ENCODE measurements at regions not wholly inside any gene's neighbourhood (a gene's known extent, or its start where the extent isn't known, plus 50 kb on each side); places are given as distances from the start of the nearest gene placed in this dataset.

GRCh38 chr3:82031596-82031995 lies 270.2 kb upstream of the GBE1 start:
- H3K27ac ChIP-seq: no peak overlapping the region
- no peaks in the 10 kb centered on the region for H3K9me3 ChIP-seq
- no peak overlapping the region for H3K4me3 ChIP-seq
- H3K36me3 ChIP-seq: no peaks in the 10 kb centered on the region
- TF ChIP-seq CTCF (IDR thresholded peaks at IDR 0.05): no peak
- H3K4me1 ChIP-seq (ENCODE audit: control insufficient read depth in 1 of 2, low read depth in 2 of 2): no peaks in the 10 kb centered on the region
- no peaks in the 10 kb centered on the region for H3K27me3 ChIP-seq (replicated peaks; ENCODE audit: insufficient read depth)
- no peak for DNase-seq (ENCODE audit: low spot score)
- no peak for ATAC-seq (ENCODE audit: insufficient number of reproducible peaks, low FRiP score, low read depth)

DNA sequence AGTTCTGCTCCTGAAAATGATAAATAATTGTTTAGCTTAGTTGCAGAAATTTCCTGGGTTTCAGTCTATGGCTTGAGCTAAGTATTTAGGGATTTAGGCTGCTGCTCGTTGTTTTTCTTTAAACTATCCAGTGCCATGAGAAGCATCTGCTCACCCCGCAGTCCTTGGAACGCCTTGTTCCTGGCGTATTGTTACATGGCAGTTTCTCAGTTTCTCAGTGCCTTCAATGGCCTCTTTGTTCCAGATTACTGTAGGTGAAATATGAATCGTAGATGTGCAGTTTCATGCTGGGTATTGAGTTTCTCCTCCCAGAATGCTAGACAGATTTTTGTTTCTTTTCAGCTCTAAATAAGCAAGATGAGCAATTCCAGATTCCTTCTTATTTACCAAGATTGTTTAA lies 269.5 kb upstream of the GBE1 start:
- ATAC-seq (ENCODE audit: insufficient number of reproducible peaks, low FRiP score, low read depth): no peak
- Histone ChIP-seq H3K9me3 (no peaks in the 10 kb centered on the region), H3K4me1 (ENCODE audit: control insufficient read depth in 1 of 2, low read depth in 2 of 2) (no peaks in the 10 kb centered on the region), H3K4me3 (no peak overlapping the region), H3K36me3 (no peaks in the 10 kb centered on the region), H3K27ac (no peak overlapping the region), H3K27me3 (replicated peaks; ENCODE audit: insufficient read depth) (no peaks in the 10 kb centered on the region)
- no peak for TF ChIP-seq CTCF (IDR thresholded peaks at IDR 0.05)
- DNase-seq (ENCODE audit: low spot score): no peak

DNA sequence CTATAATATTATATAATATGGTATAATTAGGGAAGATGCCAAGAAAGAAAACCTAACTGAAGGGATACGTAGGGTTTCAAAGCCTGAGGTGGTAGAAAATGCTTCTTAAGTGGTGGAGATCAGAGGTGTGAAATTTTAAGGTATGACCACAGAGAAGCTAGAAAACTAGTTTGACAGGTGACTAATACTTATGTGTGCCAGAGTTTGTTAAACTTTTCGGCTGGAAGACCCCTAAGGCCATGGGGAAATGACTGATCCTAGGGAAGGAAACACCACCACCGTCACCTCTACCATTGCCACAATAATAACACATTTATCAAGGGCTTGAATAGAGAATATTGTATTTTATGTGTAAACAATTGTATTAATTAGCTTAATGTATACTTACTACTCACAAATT lies 261.4 kb upstream of the GBE1 start:
- Histone ChIP-seq H3K27me3 (replicated peaks; ENCODE audit: insufficient read depth) (no peaks in the 10 kb centered on the region), H3K4me3 (no peak overlapping the region), H3K9me3 (no peaks in the 10 kb centered on the region), H3K4me1 (ENCODE audit: control insufficient read depth in 1 of 2, low read depth in 2 of 2) (no peaks in the 10 kb centered on the region), H3K36me3 (no peaks in the 10 kb centered on the region), H3K27ac (no peak overlapping the region)
- no peak for TF ChIP-seq CTCF (IDR thresholded peaks at IDR 0.05)
- no peak for DNase-seq (ENCODE audit: low spot score)
- no peak for ATAC-seq (ENCODE audit: insufficient number of reproducible peaks, low FRiP score, low read depth)

GRCh38 chr3:82020282-82020681 lies 258.8 kb upstream of the GBE1 start:
- Histone ChIP-seq H3K4me1 (ENCODE audit: control insufficient read depth in 1 of 2, low read depth in 2 of 2) (no peaks in the 10 kb centered on the region), H3K4me3 (no peak overlapping the region), H3K36me3 (no peaks in the 10 kb centered on the region), H3K27me3 (replicated peaks; ENCODE audit: insufficient read depth) (no peaks in the 10 kb centered on the region), H3K9me3 (no peaks in the 10 kb centered on the region), H3K27ac (no peak overlapping the region)
- no peak for TF ChIP-seq CTCF (IDR thresholded peaks at IDR 0.05)
- no peak for ATAC-seq (ENCODE audit: insufficient number of reproducible peaks, low FRiP score, low read depth)
- no peak for DNase-seq (ENCODE audit: low spot score)

DNA sequence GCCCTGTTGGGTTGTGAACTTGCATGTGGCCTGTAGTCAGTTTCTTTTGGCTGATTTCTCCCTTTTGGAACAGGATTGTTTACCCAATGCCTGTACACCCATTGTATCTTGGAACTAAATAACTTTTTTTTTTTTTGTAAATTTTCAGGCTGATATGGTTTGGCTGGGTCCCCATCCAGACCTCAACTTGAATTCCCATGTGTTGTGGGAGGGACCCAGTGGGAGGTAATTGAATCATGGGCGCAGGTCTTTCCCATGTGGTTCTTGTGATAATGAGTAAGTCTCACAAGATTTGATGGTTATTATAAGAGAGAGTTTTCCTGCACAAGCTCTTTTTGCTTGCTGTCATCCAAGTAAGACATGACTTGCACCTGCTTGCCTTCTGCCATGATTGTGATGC lies 253.8 kb upstream of the GBE1 start:
- no peak for TF ChIP-seq CTCF (IDR thresholded peaks at IDR 0.05)
- H3K36me3 ChIP-seq: no peaks in the 10 kb centered on the region
- DNase-seq (ENCODE audit: low spot score): no peak
- H3K9me3 ChIP-seq: no peaks in the 10 kb centered on the region
- no peaks in the 10 kb centered on the region for H3K27me3 ChIP-seq (replicated peaks; ENCODE audit: insufficient read depth)
- H3K27ac ChIP-seq: no peak overlapping the region
- H3K4me3 ChIP-seq: no peak overlapping the region
- no peaks in the 10 kb centered on the region for H3K4me1 ChIP-seq (ENCODE audit: control insufficient read depth in 1 of 2, low read depth in 2 of 2)
- no peak for ATAC-seq (ENCODE audit: insufficient number of reproducible peaks, low FRiP score, low read depth)

All from thoracic aorta (tissue), 2 donors.